DOHH2 (cell line): ENCODE measurements at regions not wholly inside any gene's neighbourhood (a gene's known extent, or its start where the extent isn't known, plus 50 kb on each side); places are given as distances from the start of the nearest gene placed in this dataset.

Source experiments
- H3F3A ChIP-seq: fragments of 200-600 bp; sonication (generic), shearing (Covaris generic); 2 replicates; pipeline ENCODE4 v1.6.0; 2016; ENCODE audit warnings: antibody characterized with exemption, mild to moderate bottlenecking; ENCODE audit not compliant: control insufficient read depth, insufficient read depth
- H3K27ac ChIP-seq: fragments of 200-600 bp; sonication (generic); 2 replicates; pipeline ENCODE4 v1.5.1; 2014; ENCODE audit warnings: low read depth, mild to moderate bottlenecking, low read length, moderate library complexity
- H3K27me3 ChIP-seq: fragments of 200-600 bp; sonication (generic); 2 replicates; pipeline ENCODE4 v1.6.1; 2014; ENCODE audit warnings: mild to moderate bottlenecking, low read length, mixed read lengths; ENCODE audit not compliant: control insufficient read depth
- H3K36me3 ChIP-seq: fragments of 200-600 bp; sonication (generic); 2 replicates; pipeline ENCODE4 v1.6.1; 2014; ENCODE audit warnings: mild to moderate bottlenecking, low read length, moderate library complexity, mixed read lengths; ENCODE audit not compliant: control insufficient read depth
- H3K4me1 ChIP-seq: fragments of 200-600 bp; sonication (generic); 2 replicates; pipeline ENCODE4 v1.6.1; 2014; ENCODE audit warnings: mild to moderate bottlenecking, low read length, mixed read lengths; ENCODE audit not compliant: control insufficient read depth
- H3K4me2 ChIP-seq: fragments of 200-600 bp; sonication (generic); 2 replicates; pipeline ENCODE4 v1.6.0; 2014; ENCODE audit warnings: mild to moderate bottlenecking, low read length, moderate library complexity
- H3K4me3 ChIP-seq: fragments of 200-600 bp; sonication (generic); 2 replicates; pipeline ENCODE4 v1.5.1; 2014; ENCODE audit warnings: mild to moderate bottlenecking, low read length, mixed read lengths
- H3K79me2 ChIP-seq: fragments of 200-600 bp; sonication (generic); 2 replicates; pipeline ENCODE4 v1.6.1; 2014; ENCODE audit warnings: mild to moderate bottlenecking, low read length, mixed read lengths; ENCODE audit not compliant: control insufficient read depth
- H3K9me2 ChIP-seq: fragments of 200-600 bp; sonication (generic); replicated peaks from 2 replicates; pipeline ENCODE4 v1.6.1; 2014; ENCODE audit warnings: mild to moderate bottlenecking, low read length, mixed read lengths; ENCODE audit not compliant: control insufficient read depth
- H3K9me3 ChIP-seq: fragments of 200-600 bp; sonication (generic); 2 replicates; pipeline ENCODE4 v1.6.1; 2014; ENCODE audit warnings: antibody characterized with exemption, low read length, mixed read lengths; ENCODE audit not compliant: control insufficient read depth, insufficient read depth
- H4K20me1 ChIP-seq: fragments of 200-600 bp; sonication (generic); 2 replicates; pipeline ENCODE4 v1.6.0; 2014; ENCODE audit warnings: low read depth, mild to moderate bottlenecking, antibody characterized with exemption, low read length, moderate library complexity; ENCODE audit not compliant: control insufficient read depth, insufficient read depth
- EZH2phosphoT487 ChIP-seq: fragments of 200-600 bp; sonication (generic); IDR thresholded peaks from 2 replicates; pipeline ENCODE4 v1.6.1; 2017; ENCODE audit warnings: borderline replicate concordance, mild to moderate bottlenecking, antibody characterized with exemption, low read length, moderate library complexity, mixed read lengths
- TF ChIP-seq, protein P1 (sequence below): fragments of 200-600 bp; sonication (generic); IDR thresholded peaks from one replicate; pipeline ENCODE4 v1.5.1; 2014; ENCODE audit warnings: antibody characterized with exemption, mild to moderate bottlenecking, low read depth, low read length; ENCODE audit not compliant: poor library complexity, severe bottlenecking

DNA sequence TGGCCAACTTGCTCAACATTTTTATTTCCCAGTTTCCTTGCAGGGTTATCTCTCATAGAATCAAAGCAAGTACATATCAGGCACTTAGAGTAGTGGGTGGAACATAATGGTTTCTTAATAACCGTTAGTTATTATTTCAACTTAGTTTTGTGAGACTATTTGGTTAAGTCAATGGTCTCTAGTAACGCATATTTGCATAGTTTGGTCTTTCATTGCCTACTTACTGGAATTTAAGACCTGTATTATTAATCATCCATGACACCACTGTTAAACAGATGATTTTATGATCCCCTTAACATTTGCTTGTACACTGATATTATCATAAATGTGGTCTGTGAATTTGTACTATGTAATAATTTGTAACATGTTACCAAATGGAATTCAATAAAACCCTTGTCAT, 70.9 kb upstream of the SMIM31 start:
- TF ChIP-seq EZH2phosphoT487: no peak
- TF ChIP-seq, protein P1, sequence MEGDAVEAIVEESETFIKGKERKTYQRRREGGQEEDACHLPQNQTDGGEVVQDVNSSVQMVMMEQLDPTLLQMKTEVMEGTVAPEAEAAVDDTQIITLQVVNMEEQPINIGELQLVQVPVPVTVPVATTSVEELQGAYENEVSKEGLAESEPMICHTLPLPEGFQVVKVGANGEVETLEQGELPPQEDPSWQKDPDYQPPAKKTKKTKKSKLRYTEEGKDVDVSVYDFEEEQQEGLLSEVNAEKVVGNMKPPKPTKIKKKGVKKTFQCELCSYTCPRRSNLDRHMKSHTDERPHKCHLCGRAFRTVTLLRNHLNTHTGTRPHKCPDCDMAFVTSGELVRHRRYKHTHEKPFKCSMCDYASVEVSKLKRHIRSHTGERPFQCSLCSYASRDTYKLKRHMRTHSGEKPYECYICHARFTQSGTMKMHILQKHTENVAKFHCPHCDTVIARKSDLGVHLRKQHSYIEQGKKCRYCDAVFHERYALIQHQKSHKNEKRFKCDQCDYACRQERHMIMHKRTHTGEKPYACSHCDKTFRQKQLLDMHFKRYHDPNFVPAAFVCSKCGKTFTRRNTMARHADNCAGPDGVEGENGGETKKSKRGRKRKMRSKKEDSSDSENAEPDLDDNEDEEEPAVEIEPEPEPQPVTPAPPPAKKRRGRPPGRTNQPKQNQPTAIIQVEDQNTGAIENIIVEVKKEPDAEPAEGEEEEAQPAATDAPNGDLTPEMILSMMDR: no peak
- no peaks in the 10 kb centered on the region for H3K4me1 ChIP-seq
- H3K36me3 ChIP-seq: no peaks in the 10 kb centered on the region
- no peak overlapping the region for H3K27ac ChIP-seq
- no peak overlapping the region for H3K4me3 ChIP-seq
- no peaks in the 10 kb centered on the region for H4K20me1 ChIP-seq
- H3K27me3 ChIP-seq: no peaks in the 10 kb centered on the region
- no peaks in the 10 kb centered on the region for H3K79me2 ChIP-seq
- H3F3A ChIP-seq: no peaks in the 10 kb centered on the region
- H3K9me3 ChIP-seq: no peaks in the 10 kb centered on the region
- no peak overlapping the region for H3K4me2 ChIP-seq
- no peaks in the 10 kb centered on the region for H3K9me2 ChIP-seq

DNA sequence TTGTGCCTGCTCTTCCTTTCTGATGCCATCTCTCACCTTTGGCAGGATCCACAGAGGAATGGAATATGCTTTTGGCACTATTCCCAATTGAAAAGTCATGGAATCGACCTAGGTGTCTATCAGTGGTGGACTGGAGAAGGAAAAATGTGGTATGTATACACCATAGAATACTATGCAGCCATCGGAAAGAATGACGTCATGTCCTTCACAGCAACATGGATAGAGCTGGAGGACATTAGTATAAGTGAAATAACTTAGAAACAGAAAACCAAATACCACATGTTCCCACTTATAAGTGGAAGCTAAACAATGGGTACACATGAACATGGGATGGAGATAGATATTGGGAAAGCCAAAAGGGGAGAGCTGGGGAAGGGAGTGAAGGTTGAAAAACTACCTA, 58.3 kb upstream of the SMIM31 start:
- Histone ChIP-seq H3K27ac (no peak overlapping the region), H4K20me1 (no peaks in the 10 kb centered on the region), H3K4me3 (no peak overlapping the region), H3K4me1 (no peaks in the 10 kb centered on the region), H3K27me3 (no peaks in the 10 kb centered on the region), H3F3A (no peaks in the 10 kb centered on the region), H3K9me2 (no peaks in the 10 kb centered on the region), H3K79me2 (no peaks in the 10 kb centered on the region), H3K4me2 (no peak overlapping the region), H3K9me3 (no peaks in the 10 kb centered on the region), H3K36me3 (no peaks in the 10 kb centered on the region)
- TF ChIP-seq, protein P1: no peak
- no peak for TF ChIP-seq EZH2phosphoT487

DNA sequence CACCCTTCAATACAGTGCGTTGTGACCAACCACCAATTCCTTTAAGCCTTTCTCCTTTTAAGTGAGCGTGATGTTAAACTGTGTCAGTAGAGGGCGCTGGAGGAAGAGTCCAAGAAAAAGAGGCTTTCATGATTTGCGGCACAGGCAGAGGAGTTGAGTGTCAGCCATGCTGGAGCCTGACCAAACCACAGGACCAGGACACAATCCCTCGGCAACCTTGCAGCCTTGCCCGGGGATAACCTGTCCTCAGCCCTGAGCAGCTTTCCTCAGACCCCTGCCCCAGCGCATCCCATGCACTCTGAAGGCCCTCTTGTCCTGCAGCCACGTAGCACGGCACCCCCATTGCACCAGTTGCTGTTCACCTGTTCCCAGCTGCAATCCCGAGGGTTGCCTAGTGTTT, 53.5 kb upstream of the SMIM31 start:
- Histone ChIP-seq H3K4me2 (no peak overlapping the region), H3F3A (no peaks in the 10 kb centered on the region), H4K20me1 (no peaks in the 10 kb centered on the region), H3K27me3 (no peaks in the 10 kb centered on the region), H3K27ac (no peak overlapping the region), H3K9me3 (no peaks in the 10 kb centered on the region), H3K4me1 (no peaks in the 10 kb centered on the region), H3K4me3 (no peak overlapping the region), H3K36me3 (no peaks in the 10 kb centered on the region), H3K9me2 (no peaks in the 10 kb centered on the region), H3K79me2 (no peaks in the 10 kb centered on the region)
- no peak for TF ChIP-seq EZH2phosphoT487
- TF ChIP-seq, protein P1: peak; percentile 60

DNA sequence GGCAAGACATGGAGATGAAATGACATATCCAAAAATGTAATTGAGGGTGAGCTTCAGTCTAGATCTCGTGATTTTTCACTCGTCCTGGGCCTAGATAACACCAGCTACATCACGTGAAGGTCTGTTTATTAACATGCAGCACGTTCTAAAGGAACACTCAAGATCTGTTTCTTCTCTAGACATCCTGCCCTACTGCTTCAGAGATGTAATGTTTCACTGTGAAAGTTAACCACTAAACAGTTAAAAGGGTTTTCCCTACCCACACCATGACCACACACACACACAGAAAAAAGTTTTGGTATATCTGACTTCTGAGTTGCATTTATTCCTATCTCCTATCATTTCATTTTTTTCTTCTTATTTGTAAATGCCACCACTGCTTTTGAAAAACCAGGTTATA, 52.3 kb upstream of the SMIM31 start:
- H3K36me3 ChIP-seq: no peaks in the 10 kb centered on the region
- H3K4me2 ChIP-seq: no peak overlapping the region
- no peaks in the 10 kb centered on the region for H3K4me1 ChIP-seq
- H3K4me3 ChIP-seq: no peak overlapping the region
- no peaks in the 10 kb centered on the region for H4K20me1 ChIP-seq
- no peak overlapping the region for H3K27ac ChIP-seq
- TF ChIP-seq, protein P1: no peak
- TF ChIP-seq EZH2phosphoT487: no peak
- H3K9me2 ChIP-seq: no peaks in the 10 kb centered on the region
- no peaks in the 10 kb centered on the region for H3K79me2 ChIP-seq
- no peaks in the 10 kb centered on the region for H3F3A ChIP-seq
- no peaks in the 10 kb centered on the region for H3K9me3 ChIP-seq
- H3K27me3 ChIP-seq: no peaks in the 10 kb centered on the region
